Natural killer cell (primary cell): ENCODE measurements at regions not wholly inside any gene's neighbourhood (a gene's known extent, or its start where the extent isn't known, plus 50 kb on each side); places are given as distances from the start of the nearest gene placed in this dataset.

Experiments used
- ATAC-seq, 3 donors: fragments of 150-1000 bp in 2 of 3; fragments of 200-7000 bp in 1 of 3; cut with Tn5 transposase; 1 replicate in 1 of 3; 2 replicates in 2 of 3; pipeline ENCODE4 v1.10.0; 2021; ENCODE audit warnings: mild to moderate bottlenecking in 2 of 3, moderate library complexity in 2 of 3
- DNase-seq, 2 donors: peaks; one replicate each; pipeline versions ENCODE4 v3.0.0 to v3.0.0-alpha.2; 2013 to 2021; ENCODE audit warnings: mixed read lengths in 1 of 2
- H3K27ac ChIP-seq: one replicate; pipeline ENCODE4 v1.5.1; 2013; ENCODE audit warnings: mild to moderate bottlenecking, low read length
- H3K27me3 ChIP-seq: one replicate; pipeline ENCODE4 v1.6.1; 2013; ENCODE audit warnings: low read length; ENCODE audit not compliant: control insufficient read depth, insufficient read depth
- H3K36me3 ChIP-seq: one replicate; pipeline ENCODE4 v1.6.1; 2013; ENCODE audit warnings: low read length; ENCODE audit not compliant: control insufficient read depth, insufficient read depth
- H3K4me1 ChIP-seq: one replicate; pipeline ENCODE4 v1.6.1; 2013; ENCODE audit warnings: low read length; ENCODE audit not compliant: control insufficient read depth, insufficient read depth
- H3K4me3 ChIP-seq: one replicate; pipeline ENCODE4 v1.5.1; 2013; ENCODE audit warnings: low read length
- H3K9me3 ChIP-seq: one replicate; pipeline ENCODE4 v1.6.1; 2013; ENCODE audit warnings: low read length; ENCODE audit not compliant: control insufficient read depth, insufficient read depth
- H3K27ac Mint-ChIP-seq, 2 donors: one replicate each; pipeline ENCODE4 v1.8.0; 2022; ENCODE audit warnings: mild to moderate bottlenecking in 2 of 2, mixed read lengths in 2 of 2, moderate library complexity in 1 of 2
- H3K27me3 Mint-ChIP-seq, 2 donors: one replicate each; pipeline ENCODE4 v1.8.0; 2022; ENCODE audit warnings: low read depth in 2 of 2, mixed read lengths in 2 of 2
- H3K36me3 Mint-ChIP-seq: one replicate; pipeline ENCODE4 v1.8.0; 2022; ENCODE audit warnings: mixed read lengths
- H3K4me1 Mint-ChIP-seq, 2 donors: one replicate each; pipeline ENCODE4 v1.8.0; 2022; ENCODE audit warnings: mixed read lengths in 2 of 2
- H3K4me3 Mint-ChIP-seq: one replicate; pipeline ENCODE4 v1.8.0; 2022; ENCODE audit warnings: mild to moderate bottlenecking, moderate library complexity, mixed read lengths
- H3K9me3 Mint-ChIP-seq, 2 donors: one replicate each; pipeline ENCODE4 v1.8.0; 2022; ENCODE audit warnings: mixed read lengths in 2 of 2
- CTCF ChIP-seq: fragments of 200-600 bp; IDR thresholded peaks from one replicate; pipeline ENCODE4 v1.8.0; 2022; ENCODE audit warnings: antibody characterized with exemption
- WGBS: methylation state at CpG from one replicate; pipeline ENCODE4 v1.1.7; 2013; ENCODE audit warnings: missing lambda C conversion rate; ENCODE audit not compliant: insufficient coverage; 5-methylcytosine and 5-hydroxymethylcytosine counted together
- intact Hi-C: fragments of 100-400 bp; cut with micrococcal nuclease; formaldehyde crosslinking; loops from one replicate; pipeline ENCODE4 v1.14.2; 2022

DNA sequence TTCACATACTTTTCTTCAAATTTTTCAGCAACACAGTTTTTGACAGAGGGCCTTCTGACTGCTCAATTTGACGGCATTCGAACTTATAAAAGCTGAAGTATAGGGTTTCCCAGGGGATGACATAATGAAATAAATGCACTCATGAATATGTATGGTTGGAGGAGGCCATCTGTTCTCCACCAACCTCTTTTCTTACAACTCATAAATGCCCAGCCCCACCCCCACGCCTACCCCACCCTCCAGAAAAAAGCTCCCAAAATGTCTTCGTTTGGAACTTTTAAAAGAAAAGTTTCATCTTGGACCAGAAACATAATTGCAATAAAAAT is 211.6 kb upstream of the LRRN1 start:
- Histone ChIP-seq H3K9me3 (no peaks in the 10 kb centered on the region), H3K4me1 (no peaks in the 10 kb centered on the region), H3K36me3 (no peaks in the 10 kb centered on the region), H3K27me3 (no peaks in the 10 kb centered on the region), H3K27ac (no peak overlapping the region), H3K4me3 (no peak overlapping the region)
- H3K36me3 Mint-ChIP-seq = no peaks in the 10 kb centered on the region
- ATAC-seq = no peak
- no peak for DNase-seq
- H3K4me3 Mint-ChIP-seq = no peak overlapping the region
- no peak for TF ChIP-seq CTCF
- 71% methylated on average over 2 of the region's 4 CpGs for WGBS
- intact Hi-C loops = no loop called here
- H3K4me1 Mint-ChIP-seq = peaks cover 13 to 17% of the 10 kb centered on the region in 2 donors
- no peaks in the 10 kb centered on the region for H3K27me3 Mint-ChIP-seq
- peaks cover 0 to 2% of the 10 kb centered on the region in 2 donors for H3K9me3 Mint-ChIP-seq
- no peak overlapping the region for H3K27ac Mint-ChIP-seq

DNA sequence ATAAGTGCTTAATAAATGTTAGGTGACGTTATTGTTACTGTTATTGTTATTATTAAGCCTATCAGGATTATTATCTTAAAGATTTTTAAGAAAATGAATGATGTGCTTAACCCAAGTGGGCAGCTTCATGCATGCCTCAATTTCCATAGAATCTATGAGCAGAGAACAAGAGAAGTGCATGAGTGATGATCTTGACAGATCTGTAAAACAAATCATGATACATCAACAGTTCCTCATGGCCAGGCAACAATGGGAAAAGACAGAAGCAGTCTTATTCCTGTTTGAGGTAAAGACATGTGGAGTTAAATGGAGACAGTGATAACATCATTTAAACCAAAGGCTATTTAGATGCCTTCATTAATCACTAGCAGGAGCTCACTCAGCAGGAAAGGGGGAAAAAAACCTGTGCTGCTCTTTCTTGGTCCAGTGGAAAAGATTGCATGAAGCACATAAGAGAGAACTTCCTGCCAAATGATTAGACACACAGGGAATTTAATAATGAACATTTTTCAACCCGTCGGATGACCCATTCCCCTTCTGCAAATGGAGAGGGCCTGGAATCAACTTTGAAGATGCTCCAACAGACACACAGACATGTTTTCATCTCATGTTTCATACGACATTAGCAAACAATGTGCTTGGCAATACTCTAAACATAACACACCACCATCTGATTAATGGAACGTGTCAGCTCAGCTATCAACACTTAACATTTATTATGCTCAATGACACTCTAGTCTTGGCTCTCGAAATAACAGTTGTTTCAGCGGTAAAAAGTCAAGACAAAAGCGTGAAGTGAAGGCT is 212.2 kb upstream of the LRRN1 start:
- Histone ChIP-seq H3K4me1 (no peaks in the 10 kb centered on the region), H3K36me3 (no peaks in the 10 kb centered on the region), H3K9me3 (no peaks in the 10 kb centered on the region), H3K27ac (no peak overlapping the region), H3K27me3 (no peaks in the 10 kb centered on the region), H3K4me3 (no peak overlapping the region)
- peaks cover 0 to 2% of the 10 kb centered on the region in 2 donors for H3K9me3 Mint-ChIP-seq
- no peak overlapping the region for H3K4me3 Mint-ChIP-seq
- no peaks in the 10 kb centered on the region for H3K36me3 Mint-ChIP-seq
- peaks cover 13 to 17% of the 10 kb centered on the region in 2 donors for H3K4me1 Mint-ChIP-seq
- no peak for DNase-seq
- TF ChIP-seq CTCF = no peak
- 89% methylated on average over 7 of the region's 8 CpGs for WGBS
- no peaks in the 10 kb centered on the region for H3K27me3 Mint-ChIP-seq
- no peak overlapping the region for H3K27ac Mint-ChIP-seq
- ATAC-seq = no peak
- intact Hi-C loops = no loop called here

- Mint-ChIP-seq H3K27ac (no peak overlapping the region), H3K36me3 (no peaks in the 10 kb centered on the region), H3K9me3 (no peaks in the 10 kb centered on the region), H3K27me3 (no peaks in the 10 kb centered on the region), H3K4me1 (peaks cover 13 to 17% of the 10 kb centered on the region in 2 donors), H3K4me3 (no peak overlapping the region)
- no peak for TF ChIP-seq CTCF
- no peak overlapping the region for H3K4me3 ChIP-seq
- no peaks in the 10 kb centered on the region for H3K4me1 ChIP-seq
- no peaks in the 10 kb centered on the region for H3K27me3 ChIP-seq
- no peaks in the 10 kb centered on the region for H3K9me3 ChIP-seq
- 82% methylated on average over 3 of the region's 3 CpGs for WGBS
- ATAC-seq = no peak
- intact Hi-C loops = no loop called here
- no peak overlapping the region for H3K27ac ChIP-seq
- no peaks in the 10 kb centered on the region for H3K36me3 ChIP-seq
- DNase-seq = no peak
Observed at GRCh38 chr3:3586336-3586735, 212.9 kb upstream of the LRRN1 start.

- H3K36me3 ChIP-seq = no peaks in the 10 kb centered on the region
- 100% methylated on average over 1 of the region's 2 CpGs for WGBS
- H3K4me3 ChIP-seq = no peak overlapping the region
- H3K27me3 ChIP-seq = no peaks in the 10 kb centered on the region
- no peak for ATAC-seq
- H3K9me3 ChIP-seq = no peaks in the 10 kb centered on the region
- H3K27me3 Mint-ChIP-seq = no peaks in the 10 kb centered on the region
- peaks cover 16% of the 10 kb centered on the region for H3K4me1 ChIP-seq
- peaks cover 18 to 27% of the 10 kb centered on the region in 2 donors for H3K4me1 Mint-ChIP-seq
- intact Hi-C loops = loop anchor here (1.0 to 5.0 kb wide), 2 partner anchors 10 to 452 kb away; partner anchors contain the start of gene TRNT1
- no peaks in the 10 kb centered on the region for H3K9me3 Mint-ChIP-seq
- no peak for TF ChIP-seq CTCF
- peak overlapping the region; percentile 61 to 73 for H3K27ac Mint-ChIP-seq
- no peaks in the 10 kb centered on the region for H3K36me3 Mint-ChIP-seq
- H3K4me3 Mint-ChIP-seq = no peak overlapping the region
- H3K27ac ChIP-seq = no peak overlapping the region
- no peak for DNase-seq
Observed at GRCh38 chr3:3579658-3580057, 219.6 kb upstream of the LRRN1 start.
